Germinal center (tissue), 1 donor: ENCODE measurements at regions not wholly inside any gene's neighbourhood (a gene's known extent, or its start where the extent isn't known, plus 50 kb on each side); places are given as distances from the start of the nearest gene placed in this dataset.
"Not testable (repeated sequence)": the region's sequence is repeated elsewhere in the genome, so short reads cannot be mapped to it uniquely, and the experiment has no call there.

Experiments used
- DNase-seq: peaks from one replicate; pipeline ENCODE4 v3.0.0; 2012; ENCODE audit warnings: mixed read lengths, low spot score

GRCh38 chr4:79850626-79851025, 222.4 kb downstream of the ANTXR2 start:
- no peak for DNase-seq

- DNase-seq: no peak
These were observed 224.7 kb downstream of the ANTXR2 start for GRCh38 chr4:79848329-79848728.

DNA sequence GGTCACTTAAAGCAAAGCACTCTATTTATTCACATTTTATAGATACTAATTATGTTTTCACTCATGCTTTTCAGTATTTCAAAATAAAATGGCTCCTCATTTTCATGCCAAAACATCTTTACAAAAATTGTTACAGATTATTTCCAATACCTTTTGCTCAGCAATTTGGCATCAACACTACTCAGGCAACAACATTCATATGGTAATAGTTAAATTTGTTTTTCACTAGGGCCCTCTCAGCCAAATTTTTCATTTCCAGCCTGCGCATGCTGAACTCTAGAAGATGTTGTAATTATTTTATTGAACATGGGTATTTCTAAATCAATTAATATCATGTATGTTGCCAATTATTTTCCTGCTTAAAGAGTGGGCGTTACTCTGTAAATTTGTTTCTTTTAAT, 225.6 kb downstream of the ANTXR2 start:
- DNase-seq: no peak

DNA sequence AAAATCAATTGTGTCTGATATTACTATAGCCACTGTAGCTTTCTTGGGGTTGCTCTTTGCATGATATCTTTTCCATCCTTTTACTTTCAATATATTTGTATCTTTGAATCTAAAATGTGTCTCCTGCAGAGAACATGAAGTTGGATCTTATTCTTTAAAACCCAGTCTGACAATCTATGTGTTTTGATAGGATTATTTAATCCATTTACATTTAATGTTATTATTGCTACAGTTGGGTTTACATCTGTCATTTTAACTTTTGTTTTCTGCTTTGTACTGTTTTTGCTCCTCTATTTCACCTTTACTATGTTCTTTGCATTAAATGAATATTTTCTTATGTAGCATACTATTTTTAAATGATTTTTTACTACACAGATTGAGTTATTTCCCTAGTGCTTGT, 230.9 kb downstream of the ANTXR2 start:
- no peak for DNase-seq

GRCh38 chr4:79833857-79834256, 239.2 kb downstream of the ANTXR2 start:
- no peak for DNase-seq

DNA sequence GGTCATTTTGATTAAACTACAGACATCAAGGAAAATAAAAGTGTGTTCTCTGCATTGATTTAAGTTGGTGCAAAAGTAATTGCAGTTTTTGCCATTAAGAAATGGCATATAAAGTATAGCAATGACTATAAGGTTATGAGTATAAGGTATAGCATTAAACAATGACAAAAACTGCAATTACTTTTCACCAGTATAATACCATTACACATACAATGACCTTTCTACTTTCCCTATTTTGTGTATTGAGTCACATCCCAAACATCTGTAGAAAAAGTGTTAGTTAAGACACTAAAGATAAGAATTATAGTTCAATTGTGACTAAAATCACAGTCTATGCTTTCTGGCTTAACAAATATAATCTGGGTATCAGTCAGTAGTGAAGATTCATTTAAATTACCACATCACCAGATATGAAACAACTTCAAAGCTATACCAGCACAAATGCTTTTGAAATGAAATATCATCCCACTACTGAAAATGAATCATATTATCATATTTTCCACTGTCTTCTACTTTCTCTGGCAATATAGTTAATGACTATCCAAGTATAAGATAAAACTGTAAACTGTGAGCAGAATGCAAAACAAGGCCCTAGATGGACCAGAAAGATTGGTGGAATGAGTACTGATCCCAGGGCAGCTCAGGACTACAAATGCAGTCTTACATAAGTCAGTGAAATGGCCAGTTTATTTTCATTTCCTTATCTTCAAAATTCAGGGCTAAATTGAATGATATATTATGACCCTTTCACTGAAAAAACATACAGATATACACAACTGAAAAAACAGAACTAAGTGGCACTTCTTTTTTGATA, 241.1 kb downstream of the ANTXR2 start:
- no peak for DNase-seq

DNA sequence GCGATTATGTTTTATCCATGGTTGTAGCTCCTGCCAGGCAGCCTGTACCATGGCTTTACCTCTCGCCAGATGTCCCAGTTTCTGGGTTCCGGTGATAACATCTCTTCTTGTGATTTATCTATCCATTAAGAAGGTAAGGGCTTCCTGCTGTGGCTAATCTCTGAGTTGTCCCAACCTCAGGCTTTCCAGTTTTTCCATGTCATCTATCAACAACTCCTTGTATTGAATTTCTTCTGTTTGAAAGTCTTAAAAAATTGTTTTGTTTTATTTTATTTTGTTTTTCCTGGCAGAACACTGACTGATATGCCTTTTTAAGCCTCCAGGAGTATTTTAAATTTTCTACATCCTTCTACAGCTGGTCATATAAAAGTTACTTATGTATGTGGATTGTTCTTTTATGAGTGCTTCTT, 241.9 kb downstream of the ANTXR2 start:
- no peak for DNase-seq

- DNase-seq: no peak
These were observed 245.7 kb downstream of the ANTXR2 start for GRCh38 chr4:79827283-79827682.

DNA sequence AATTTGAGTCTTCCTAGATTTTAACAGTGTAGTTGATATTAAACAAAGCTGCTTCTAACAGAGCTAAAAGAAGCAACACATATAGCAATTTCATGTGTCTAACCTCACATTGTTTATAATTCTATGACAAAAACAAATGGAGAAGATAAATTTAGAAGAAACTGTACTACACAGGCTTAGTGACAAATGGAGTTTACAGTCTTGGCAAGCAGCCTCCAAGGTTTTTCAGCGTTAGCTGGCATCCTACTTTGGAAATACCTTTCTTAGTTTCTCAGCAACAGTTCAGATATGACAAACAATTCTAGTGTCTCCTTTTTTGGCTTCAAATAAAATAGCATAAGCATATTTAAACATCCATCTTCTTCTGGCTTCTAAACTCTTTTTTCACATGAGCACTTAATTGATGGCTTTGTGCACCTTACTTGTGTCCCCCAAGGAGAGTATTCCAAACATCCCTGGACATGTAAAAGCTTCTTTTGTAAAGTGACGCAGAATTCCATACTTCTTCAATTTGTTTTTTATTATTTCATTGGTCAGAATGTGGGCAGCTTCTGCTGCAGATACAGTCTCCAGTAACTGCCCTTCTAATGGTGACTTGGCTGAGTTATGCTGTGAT, 249.8 kb downstream of the ANTXR2 start:
- no peak for DNase-seq

DNA sequence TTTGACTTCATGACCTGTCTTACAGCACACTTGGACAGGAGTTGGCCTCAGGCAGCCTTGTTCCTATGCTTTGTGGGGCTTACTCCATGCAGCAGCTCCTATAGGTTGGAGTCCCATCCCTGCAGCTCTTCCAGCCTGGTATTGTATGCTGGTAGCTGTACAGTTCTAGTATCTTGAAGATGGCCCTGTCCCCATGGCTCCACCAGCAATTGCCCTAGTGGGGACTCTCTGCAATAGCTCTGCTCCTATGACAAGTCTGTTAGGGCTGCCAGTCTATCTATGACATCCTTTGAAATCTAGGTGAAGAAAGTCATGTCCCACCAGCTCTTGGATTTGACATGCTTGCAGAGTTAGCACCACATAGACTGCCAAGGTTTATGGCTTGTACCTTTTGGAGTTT, 252.6 kb downstream of the ANTXR2 start:
- no peak for DNase-seq

DNA sequence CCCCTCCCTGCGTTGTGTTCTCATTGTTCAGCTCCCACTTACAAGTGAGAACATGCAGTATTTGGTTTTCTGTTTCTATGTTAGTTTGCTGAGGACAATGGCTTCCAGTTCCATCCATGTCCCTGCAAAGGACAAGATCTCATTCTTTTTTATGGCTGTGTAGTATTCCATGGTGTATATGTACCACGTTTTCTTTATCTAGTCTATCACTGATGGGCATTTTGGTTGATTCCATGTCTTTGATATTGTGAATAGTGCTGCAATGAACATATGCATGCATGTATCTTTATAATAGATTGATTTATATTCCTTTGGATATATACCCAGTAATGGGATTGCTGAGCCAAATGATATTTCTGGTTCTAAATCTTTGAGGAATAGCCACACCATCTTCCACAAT, 265.1 kb downstream of the ANTXR2 start:
- DNase-seq: not testable (repeated sequence)

DNA sequence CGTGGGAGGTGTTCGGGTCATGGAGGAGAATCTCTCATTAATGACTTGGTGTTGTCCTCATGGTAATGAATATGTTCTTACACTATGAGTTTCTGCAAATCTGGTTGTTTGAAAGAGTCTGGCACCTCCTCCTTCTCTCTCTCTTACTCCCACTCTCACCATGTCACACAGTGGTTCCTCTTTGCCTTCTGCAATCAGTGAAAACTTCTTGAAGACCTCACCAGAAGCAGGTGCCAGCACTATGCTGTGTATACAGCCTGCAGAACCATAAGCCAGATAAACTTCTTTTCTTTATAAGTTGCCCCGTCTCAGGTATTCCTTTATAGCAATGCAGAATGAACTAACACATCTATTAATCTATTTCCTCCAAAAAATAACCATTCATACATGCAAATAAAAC, 275.0 kb downstream of the ANTXR2 start:
- no peak for DNase-seq

- no peak for DNase-seq
These were observed 276.1 kb downstream of the ANTXR2 start for GRCh38 chr4:79796948-79797347.

GRCh38 chr4:79788884-79789283, 284.1 kb downstream of the ANTXR2 start:
- DNase-seq: no peak

DNA sequence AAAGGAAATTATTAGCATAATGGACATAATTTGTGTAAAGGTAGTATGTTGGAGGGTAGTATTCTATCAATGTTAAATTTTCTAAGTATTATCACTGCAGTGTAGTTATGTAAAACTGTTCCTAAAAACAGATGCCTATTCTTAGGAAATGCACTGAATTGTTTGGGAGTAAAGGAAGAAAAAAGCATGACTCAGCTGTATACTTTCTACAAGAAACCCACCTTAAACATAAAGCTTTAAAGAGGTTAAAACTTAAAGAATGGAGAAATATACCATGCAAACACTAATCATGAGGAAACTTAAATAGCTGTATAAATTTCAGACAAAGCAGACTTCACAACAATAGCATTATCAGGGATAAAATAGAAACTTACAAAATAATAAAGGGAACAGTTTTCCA, 292.9 kb downstream of the ANTXR2 start:
- DNase-seq: no peak

GRCh38 chr4:79772510-79772909, 300.5 kb downstream of the ANTXR2 start:
- DNase-seq: no peak

DNA sequence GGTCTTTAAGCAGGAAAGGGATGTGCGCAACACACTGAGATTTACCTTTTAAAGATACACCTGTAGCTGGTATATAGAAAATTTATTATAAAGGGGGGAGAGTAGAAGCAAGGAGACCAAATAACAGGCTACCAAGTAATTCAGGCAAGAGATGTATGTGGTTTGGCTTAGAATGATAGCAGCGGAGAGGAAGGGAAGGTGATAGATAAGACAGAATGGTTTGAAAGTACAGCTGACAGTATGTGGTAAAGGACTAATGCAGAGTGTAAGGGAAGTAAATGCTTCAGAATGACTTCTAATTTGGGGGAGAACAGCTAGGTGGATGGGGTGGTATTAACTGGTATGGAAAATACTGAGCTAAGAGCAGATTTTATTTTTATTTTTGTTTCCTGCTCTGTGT, 308.9 kb downstream of the ANTXR2 start:
- DNase-seq: no peak

DNA sequence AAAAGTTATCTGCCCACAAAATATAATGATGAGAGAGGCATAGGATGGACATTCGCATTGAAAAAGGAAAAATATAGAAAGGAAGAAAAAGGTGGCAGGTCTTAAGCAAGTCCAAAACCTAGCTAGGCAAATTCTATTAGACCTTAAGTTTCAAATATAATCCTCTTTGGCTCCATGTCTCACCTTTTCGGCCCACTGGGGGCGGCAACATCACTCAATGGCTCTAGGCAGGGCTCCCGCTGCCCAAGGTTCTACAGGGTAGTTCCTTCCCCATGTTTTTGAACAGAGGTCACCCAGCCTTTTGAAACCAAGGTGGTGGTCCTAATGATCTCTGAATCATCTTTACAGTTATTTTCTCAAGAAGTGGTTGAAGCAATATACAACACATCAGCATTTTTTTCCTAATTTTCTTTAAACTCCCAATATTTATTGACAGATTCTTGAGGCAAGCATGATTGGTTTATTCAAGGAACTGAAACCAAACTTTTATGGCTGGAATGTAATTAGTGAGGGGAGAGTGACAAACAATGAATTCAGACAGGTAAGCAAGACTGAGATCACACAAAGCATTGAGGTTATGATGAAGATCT, 309.4 kb downstream of the ANTXR2 start:
- DNase-seq: no peak

- no peak for DNase-seq
These were observed 313.2 kb downstream of the ANTXR2 start for GRCh38 chr4:79759793-79760192.

- DNase-seq: no peak
These were observed 315.4 kb downstream of the ANTXR2 start for GRCh38 chr4:79757600-79757999.

DNA sequence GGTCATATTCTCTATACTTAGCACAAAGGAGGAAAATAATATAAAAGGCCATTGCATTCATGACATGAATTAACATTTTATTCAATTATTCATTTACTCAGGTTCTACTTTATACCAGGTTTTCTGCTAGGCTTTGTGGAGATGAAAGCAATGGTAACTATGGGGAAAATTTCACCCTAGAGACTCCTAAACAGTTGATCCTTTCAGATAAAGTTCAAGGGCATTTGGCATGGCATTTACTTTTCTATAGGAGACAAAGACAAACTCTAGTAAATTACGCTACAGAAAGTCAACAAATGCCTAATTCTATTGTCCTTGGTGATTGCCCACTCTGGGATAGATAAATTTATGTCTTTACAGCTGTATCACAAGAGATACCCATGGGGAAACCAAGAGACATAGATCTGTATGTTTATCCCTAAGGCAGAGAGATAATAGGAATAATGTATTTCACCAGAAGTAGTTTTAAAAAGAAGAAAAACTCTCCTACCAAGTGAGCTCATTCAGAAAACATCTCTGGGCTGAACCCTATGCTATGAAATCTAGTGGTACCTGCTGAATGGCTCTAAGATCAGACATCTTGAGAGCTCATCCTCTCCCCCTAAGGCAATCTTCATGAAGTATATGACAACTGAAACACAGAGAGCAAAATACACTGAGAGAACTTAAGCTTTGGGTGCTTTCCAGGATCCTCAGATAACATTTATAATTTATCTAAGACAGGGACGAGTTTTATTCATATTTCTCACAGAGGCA, 316.7 kb downstream of the ANTXR2 start:
- DNase-seq: no peak

- DNase-seq: no peak
These were observed 324.2 kb downstream of the ANTXR2 start for GRCh38 chr4:79748835-79749234.

- DNase-seq: no peak
These were observed 325.8 kb downstream of the ANTXR2 start for GRCh38 chr4:79747252-79747651.
